ENCODE measurements at regions not wholly inside any gene's neighbourhood (a gene's known extent, or its start where the extent isn't known, plus 50 kb on each side); places are given as distances from the start of the nearest gene placed in this dataset.
A peak's percentile ranks its signal among the peaks of the same experiment; 100 is the strongest.

DNA sequence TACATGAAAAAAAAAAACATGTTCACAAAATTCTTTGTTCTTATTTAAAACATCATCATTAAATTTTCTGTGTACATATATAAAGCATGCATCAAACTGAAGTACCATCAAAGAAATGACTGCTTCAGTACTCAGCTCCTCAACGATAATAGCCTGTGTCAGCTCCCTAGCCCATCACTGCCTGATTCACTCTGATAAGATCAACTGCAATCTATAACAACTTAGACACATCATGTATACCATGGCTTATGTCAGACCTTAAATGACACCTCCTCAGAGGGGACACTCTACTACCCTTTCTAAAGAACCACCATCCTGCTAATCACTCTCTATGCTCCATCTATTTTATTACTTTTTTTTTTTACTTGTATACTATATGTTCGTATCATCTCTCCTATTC is 200.5 kb upstream of the TLE4 start:
- no peak for DNase-seq

DNA sequence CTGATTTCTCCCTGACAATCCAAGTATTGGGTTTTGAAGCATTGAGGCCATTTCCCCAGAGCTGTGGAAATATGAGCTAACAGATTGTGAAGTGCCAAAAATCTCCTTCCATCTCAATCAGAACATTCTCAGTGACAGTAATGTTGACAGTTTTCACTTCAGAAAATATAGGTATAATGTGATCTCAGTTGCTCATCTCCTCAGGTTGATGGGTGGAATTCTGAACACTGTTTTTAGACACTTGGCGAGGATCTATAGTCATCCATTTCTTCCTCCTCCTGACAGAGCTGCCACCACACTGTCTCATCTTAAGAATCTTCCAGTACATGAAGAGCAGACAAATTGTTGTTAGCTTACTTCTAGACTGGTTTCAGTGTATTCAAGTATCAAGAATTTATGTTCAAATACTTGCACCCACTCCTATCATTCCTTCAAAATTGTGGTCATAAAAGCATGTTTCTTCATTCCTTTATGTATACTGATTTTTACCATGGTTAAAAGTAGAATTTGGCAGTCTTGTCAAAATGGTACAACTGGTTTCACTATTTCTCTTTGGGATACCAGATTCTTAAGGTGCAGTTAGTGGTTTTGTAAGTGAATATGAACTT is 199.7 kb upstream of the TLE4 start:
- no peak for DNase-seq

DNA sequence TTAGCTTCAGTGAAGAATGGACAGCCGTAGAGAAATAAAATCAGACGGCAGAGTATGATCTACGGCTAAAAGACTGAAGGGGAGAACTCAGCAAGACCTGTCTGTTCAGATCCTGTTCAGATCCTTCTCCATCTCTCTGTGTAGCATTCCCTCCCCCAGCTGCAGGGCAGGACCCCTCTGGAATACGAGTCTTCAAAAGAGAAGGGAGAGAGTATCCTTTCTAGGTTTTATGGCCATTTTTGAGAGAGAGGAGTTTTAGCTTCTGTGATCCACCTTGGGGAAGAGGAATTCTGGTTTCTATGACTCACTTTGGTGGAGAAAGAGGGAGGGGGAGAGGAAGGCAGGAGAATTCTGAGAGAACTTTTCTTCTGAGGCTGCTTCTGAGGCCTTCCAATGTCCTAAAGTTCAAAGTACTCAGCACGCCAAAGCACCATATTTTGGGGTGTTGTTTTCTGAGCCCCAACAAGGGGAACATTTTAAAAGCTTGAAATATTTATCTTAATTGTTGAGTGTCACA is 194.4 kb upstream of the TLE4 start:
- DNase-seq, result no peak

DNA sequence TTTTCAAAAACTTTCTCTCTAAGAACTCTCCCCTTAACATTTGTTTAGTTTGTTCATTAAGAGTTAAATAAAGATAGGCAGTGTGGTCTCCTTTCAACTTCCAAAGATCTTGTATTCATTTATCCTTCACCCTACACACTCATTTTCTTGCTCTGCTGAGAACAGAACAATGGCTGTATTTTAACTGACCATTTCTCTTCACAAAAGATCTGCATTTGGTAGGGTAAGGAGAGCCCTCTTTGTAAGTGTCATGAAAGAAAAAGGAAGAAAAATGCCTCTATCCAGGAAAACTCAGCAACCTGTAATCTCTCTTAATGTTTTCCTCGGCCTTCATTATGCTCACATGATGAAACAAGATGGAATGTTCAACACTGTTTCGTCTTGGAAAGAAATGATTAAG is 193.7 kb upstream of the TLE4 start:
- DNase-seq, result no peak

DNA sequence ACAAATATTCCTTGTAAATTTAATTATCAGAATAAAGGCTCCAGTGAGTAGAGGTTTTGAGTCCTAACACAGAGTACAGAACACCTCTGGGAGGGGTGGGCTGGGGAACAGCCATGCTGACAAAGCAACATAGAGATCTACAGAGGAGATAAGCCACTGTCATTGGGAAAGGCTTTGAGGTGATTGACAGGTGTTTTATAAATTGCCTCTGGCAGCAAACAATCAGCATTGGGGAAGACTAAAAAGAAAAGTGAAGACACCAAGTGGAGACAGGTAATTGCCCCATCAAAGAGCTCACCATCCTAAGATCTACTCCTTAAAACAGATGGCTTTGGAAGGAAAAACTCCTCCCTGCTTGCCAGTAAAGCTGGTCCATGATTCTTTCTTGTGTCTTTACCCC is 189.7 kb upstream of the TLE4 start:
- DNase-seq, result no peak

DNA sequence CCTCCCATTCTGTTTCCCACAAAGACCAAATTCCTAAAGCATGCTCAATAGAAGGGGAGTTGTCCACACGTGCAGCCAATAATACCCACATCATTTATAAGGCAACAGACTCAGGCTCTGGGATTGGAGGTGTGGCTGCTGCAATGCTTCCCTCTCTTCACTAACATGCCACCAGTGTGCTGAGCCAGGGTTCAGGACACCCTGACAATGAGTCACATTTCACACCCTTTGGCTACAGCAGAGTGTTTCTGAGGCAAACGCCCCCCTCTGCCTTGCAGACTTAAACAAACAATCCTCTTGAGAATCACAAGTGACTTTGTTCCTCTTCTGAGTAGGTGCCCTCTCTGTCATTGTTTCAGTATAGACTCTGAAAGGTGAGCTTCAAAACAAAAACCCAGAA is 189.3 kb upstream of the TLE4 start:
- DNase-seq, result peak; percentile 5

DNA sequence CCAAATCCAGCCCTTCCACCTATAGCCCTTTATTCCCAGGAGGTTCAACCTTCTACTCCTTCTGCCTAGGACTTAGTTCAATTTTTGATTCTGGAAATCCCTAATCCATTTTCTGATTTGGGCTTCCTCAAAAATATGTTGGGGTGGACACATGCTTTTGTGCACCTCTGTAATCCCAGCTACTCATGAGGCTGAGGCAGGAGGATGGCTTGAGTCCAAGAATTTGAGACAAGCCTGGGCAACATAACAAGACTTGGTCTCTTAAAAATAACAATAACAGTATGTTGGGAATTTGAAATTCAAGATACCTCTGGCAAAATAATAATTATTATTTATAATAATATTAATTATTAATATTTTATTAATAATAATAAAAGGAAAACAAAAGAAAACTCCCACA is 188.7 kb upstream of the TLE4 start:
- no peak for DNase-seq

DNA sequence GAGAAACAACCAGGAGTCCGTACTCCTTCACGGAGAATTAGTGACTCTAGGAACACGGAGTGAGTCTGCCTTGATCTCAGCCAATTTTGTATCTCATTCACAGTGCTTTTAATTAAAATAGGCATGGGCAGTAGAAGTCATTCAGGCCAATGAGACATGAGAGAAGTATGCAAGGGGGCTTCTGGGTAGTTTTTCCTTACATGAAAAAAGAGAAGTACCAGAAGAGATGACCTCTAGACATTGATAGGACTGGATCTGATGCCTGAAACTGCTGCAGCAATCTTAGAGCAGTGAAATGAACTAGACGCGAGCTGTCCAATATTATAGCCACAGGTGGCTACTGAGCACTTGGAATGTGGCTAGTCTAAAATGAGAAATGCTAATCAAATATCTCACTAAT is 187.7 kb upstream of the TLE4 start:
- DNase-seq, result no peak

DNA sequence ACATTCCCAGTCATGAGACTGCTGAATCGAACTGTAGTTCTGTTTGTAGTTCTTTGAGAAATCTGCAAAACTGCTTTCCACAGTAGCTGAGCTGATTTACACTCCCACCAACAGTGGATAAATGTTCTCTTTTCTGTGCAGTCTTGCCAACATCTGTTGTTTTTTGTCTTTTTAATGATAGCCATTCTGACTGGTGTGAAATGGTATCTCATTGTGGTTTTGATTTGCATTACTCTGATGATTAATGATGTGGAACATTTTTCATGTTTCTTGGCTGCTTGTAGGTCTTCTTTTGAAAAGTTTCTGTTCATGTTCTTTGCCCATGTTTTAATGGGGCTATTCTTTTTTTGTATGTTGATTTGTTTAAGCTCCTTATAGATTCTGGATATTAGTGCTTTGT is 187.3 kb upstream of the TLE4 start:
- DNase-seq, result no peak

DNA sequence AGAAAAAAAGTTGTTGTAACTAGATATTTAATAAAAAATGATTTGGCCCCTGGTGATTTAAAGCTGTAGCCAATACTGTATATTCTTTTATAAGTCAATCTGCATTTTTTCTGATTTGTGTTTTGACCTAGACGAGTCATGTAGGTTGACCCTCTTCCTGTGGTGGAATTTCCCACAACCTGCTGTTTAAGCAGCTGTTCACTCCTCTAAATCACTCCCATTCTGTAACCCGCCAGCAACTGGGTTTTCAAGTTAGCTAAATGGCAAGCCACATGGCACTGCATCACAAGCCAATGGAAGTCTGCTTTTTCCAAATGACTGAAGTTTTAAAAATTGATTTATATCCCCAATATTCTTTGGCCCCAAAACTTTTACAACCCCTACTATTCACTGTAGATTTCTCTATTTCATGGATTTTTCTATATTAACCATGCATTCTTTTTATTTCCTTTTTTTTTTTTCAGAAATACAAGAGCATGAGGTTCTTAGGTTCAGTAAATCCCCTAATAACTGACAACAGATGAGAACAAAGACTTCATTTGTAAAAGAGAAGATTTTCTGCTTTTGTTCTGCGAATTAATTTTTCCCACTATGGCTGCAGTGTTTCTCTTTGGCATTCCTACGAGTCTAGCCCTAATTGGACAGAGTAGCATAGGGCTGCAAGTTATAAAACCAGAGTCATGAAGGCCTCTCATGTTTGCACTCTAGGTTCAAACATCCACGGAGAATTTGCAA is 184.5 kb upstream of the TLE4 start:
- DNase-seq, result no peak

DNA sequence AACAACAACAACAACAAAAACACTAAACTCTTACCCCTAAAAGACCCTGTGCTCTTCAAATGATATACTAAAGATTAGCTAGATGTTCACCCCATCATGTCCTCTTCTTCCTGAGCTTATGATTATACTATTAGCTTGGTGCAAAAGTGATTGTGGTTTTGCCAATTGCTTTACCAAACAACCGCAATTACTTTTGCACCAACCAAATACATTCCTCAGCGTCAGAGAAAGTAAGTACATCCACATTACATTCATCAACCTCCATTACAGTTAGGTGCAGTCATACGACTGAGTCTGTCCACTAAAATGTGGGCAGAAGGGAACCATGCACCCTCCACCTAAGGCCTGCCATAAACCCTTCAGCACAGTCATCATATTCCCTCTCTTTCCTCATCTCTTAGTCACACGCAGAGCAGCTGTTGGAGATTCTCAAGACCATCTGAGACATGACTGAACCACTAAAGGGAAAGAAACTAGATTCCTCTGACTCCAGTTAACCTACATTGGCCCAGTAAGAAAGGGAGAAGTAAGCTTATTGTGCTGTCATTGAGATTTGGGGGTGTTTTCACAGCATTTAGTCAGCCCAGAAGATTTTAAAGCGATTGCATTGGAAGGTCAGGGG is 181.6 kb upstream of the TLE4 start:
- DNase-seq, result no peak

DNA sequence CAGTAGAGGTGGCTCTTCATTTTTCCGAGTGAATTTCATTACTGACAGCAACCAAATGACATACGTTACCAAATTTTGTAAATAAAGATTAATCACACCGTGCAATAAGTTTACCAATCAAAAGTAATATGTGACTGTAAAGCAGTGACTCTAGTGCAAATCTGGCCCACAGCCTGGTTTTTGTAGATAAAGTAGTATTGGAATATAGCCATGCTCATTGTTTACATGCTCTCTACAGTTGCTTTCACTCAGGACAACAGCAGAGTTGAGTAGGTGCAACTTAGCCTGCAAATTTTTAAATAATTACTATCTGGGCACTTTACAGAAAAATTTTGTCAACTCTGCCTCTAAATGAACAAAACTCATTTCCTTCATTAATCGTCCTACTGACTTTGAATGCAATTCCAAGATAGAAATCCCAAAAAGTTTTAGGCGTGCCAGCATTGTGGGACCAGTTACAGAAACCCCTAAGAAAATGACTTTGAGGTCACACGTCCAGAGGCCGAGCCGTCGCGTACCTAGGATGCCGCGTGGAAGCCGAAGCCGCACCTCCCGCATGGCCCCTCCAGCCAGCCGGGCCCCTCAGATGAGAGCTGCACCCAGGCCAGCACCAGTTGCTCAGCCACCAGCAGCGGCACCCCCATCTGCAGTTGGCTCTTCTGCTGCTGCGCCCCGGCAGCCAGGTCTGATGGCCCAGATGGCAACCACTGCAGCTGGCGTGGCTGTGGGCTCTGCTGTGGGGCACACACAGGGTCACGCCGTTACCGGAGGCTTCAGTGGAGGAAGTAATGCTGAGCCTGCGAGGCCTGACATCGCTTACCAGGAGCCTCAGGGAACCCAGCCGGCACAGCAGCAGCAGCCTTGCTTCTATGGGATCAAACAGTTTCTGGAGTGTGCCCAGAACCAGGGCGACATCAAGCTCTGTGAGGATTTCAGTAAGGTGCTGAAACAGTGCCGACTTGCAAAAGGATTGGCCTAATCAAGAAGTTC is 180.7 kb upstream of the TLE4 start:
- DNase-seq, result no peak

DNA sequence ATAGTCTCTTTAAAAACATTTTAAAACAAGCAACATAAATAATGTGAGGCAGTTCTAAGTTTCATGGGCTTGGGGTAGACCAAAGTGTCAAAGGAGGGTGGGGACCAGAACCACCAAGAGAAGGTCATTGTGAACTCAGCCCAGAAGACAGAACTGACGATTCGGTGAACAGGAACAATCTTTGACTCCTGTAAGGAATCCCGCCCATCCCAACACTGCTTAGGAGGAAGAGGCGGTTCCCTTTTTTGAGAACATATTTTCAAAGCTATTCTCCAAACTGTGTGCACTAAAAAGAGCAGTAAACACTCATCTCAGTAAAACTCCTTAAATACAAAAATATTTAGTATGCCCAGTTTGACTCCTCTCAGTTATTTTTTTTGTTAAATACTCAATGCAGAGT is 176.5 kb upstream of the TLE4 start:
- no peak for DNase-seq

DNA sequence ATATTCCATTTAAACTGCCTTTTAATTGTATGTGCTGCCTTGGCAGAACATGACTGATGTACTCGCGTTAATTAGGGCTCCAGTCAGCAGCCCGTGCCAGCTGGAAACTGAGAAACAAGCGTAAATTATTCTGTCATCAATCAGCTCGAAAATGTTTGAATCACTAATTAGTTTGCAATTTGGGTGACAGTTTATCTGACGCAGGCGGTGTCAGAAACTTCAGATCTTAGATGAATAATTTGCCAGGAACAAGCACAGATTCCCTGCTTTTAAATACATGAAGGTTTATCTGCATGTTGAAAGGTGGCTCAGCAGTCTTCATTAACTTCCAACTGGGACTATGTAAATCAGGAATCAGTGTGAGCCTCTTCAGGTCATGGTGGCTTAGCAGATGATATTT is 176.0 kb upstream of the TLE4 start:
- DNase-seq, result no peak

DNA sequence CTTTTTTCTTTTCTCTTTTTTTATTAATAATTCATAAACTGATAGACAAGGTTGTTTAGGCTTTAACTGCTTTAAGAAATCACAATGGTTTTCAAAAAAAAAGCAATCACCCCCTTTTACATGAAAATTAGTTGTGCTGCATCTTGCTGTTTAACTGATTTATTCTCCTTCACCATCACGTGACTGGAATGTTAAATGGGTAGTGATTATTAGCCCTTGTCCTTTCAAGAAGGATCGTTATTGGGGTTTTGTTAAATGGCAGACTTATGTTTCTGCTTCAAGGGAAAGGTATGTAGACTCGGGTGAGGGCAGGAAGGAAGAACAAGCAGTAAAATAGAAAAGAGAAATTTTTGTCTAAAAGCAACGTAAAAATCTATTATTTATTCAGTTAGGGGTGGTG is 175.6 kb upstream of the TLE4 start:
- DNase-seq, result no peak

DNA sequence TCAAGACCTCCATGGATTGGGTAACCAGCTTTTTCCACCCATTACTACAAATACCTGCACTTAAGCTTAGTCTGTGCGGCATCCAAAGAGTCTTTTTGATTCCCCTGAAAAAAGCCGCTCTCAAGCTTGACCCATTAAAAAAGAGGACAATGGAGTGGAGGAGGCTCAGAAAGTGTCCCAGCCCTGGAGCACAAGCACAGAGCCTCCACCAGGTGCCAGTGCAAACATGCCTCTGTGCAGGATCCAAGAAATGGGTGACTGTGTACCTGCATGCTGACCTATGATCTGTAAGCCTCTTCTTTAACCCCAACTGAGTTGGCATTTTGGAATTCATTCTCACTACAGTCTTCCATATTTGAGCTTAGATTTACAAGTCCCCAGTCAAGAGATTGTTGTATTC is 168.3 kb upstream of the TLE4 start:
- no peak for DNase-seq

DNA sequence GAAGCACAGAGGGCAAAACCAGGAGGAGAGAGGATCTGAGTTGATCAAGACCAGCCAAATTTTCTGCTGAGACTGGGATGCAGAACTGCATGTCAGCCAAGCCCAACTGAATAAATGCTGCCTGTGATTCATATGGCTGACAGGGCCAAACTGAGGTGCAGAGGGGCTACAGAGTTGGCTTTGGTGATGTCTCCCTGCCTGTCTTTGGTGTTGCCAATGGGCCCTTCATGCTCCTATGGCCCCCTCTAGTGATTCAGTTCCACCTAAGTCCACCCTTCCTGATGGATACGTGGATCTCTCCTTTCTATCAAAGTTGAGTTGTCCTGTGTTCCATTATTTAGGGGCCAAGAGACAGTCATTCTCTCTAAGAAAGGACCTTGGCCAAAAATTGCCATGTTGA is 163.6 kb upstream of the TLE4 start:
- DNase-seq, result no peak

DNA sequence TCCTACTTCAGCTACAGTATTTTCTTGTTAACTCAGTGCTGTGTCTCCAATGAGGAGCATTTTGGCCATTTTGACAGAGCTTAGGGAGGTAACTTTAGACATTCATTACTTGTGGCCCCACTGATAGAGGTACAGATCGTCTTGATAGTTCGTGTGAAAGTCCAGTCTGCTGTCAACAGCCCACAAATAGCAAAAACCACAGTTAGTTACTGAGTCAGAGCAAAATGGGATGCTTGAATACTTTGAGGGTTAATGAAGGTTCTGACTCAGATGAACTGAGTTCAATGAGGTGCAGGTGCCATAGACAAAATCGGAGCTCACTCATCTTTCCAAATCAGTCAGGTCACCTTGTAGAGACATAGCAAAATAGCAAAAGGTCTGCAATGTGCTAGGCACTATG is 163.1 kb upstream of the TLE4 start:
- no peak for DNase-seq

DNA sequence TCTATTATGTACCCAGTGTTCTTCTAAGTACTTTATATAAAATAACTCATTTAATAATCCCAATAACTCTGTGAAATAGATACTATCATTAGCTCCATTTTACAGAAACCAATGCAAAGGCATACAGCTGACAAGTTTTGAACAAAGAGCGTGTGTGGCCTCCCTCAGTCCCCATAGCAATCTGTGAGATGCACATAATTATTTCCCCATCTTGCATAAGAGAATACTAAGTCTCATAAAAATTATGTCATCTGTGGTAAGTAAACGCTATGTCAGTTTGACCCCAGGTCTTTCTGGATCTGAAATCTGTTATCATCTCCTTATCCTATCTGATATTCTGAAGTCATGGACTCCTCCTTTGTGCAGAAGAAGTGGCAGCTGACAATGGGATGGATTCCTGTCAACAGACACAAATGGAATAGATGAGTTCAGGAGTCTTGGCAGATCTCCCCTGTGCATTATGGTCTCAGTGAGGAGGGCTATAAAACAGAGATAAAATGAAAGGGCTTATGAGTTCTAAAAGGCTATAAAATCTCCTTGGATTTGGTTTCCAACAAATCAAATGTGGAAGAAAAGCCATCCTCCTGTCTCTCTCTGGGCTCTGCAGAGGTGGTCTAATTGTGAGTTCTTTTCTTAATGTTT is 162.5 kb upstream of the TLE4 start:
- DNase-seq, result no peak

DNA sequence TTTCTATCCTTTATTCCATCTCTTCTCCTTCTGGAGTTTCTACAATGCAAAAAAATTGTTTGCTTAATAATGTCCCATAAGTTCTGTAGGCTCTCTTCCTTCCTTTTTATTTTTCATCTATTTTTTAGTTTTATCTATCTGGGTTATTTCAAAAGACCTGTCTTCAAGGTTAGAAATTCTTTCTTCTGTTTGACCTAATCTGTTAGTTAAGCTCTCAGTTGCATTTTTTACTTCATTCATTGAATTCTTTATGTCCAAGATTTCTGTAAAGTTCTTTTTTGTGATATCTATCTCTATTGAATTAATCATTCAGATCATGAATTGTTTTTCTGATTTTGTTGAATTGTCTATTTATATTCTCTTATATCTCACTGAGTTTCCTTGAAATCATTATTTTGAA is 145.9 kb upstream of the TLE4 start:
- DNase-seq, result no peak

DNA sequence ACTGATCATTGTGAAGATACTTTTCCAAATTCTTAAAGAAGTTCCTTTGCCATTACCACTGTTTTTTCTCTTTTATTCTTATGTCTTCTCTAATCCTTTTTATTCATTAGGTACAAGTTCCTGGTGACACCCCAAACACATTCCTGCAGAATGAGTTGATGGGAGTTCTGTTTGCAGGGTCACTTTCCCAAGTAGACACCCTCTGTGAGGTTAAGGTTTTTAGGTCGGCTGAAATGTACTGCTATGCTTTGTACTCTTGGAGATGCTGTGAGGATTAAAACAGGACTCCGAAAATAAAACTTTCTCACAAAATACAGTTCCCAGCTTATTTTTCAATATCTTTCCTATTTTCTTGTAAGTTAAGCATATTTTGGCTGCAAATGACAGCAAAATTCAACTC is 143.3 kb upstream of the TLE4 start:
- no peak for DNase-seq

DNA sequence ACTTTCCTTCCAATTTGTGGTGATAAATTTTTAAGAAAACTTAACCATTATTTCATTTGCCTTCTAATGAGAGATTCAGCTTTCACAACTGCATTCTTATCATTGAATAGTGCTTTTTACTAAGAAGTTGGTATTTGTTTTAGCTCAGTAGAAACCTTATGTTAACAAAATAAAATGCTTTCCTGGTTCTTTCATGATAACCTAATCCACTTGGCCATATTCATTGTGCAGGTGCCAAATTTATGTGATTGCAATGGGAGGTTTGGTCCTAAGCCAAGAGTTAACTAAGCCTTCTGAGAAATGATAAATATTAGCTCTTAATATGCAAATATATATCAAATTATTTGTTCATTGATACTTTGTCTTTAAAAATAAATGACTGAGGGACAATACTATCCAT is 141.1 kb upstream of the TLE4 start:
- DNase-seq, result no peak
